IMR-90 (cell line): ENCODE measurements at regions not wholly inside any gene's neighbourhood (a gene's known extent, or its start where the extent isn't known, plus 50 kb on each side); places are given as distances from the start of the nearest gene placed in this dataset.

Experiments used
- ATAC-seq: fragments of 200-7000 bp; cut with Tn5 transposase; 2 replicates; pipeline ENCODE4 v1.9.1; 2020; ENCODE audit warnings: low read depth, mild to moderate bottlenecking, moderate library complexity
- BruUV-seq: library from RNA; stranded (reverse); fragments of 400-500 nt; replicated peaks from 2 replicates; lab custom pipeline; 2021; lab: Mats Ljungman, UMichigan
- CTCF ChIA-PET: fragments of 300-600 bp; formaldehyde crosslinking; extraction: SDS; loops from one replicate; lab custom pipeline; 2021; ENCODE audit warnings: antibody characterized with exemption; lab: Yijun Ruan, JAX
- POLR2A ChIA-PET: fragments of 300-600 bp; sonication (Branson Sonifier 250); formaldehyde crosslinking; loops from one replicate; lab custom pipeline; 2022; ENCODE audit warnings: antibody characterized with exemption; ENCODE audit not compliant: unreplicated experiment; lab: Charles Lee
- DNase-seq: peaks from one replicate; pipeline ENCODE4 v3.0.0; 2013
- H2AFZ ChIP-seq: replicated peaks from 2 replicates; pipeline ENCODE3; 2013; ENCODE audit warnings: low read length, mild to moderate bottlenecking; ENCODE audit not compliant: poor library complexity
- H2AK5ac ChIP-seq: 2 replicates; pipeline ENCODE4 v1.6.1; 2013; ENCODE audit warnings: low read depth, low read length, inconsistent platforms
- H2AK9ac ChIP-seq: replicated peaks from 2 replicates; pipeline ENCODE3; 2013; ENCODE audit warnings: mild to moderate bottlenecking, low read depth, low read length, moderate library complexity; ENCODE audit not compliant: poor library complexity
- H2BK120ac ChIP-seq: 2 replicates; pipeline ENCODE4 v1.6.1; 2013; ENCODE audit warnings: low read depth, low read length, inconsistent platforms
- H2BK15ac ChIP-seq: 3 replicates; pipeline ENCODE4 v1.6.1; 2013; ENCODE audit warnings: low read depth, low read length, inconsistent platforms
- H2BK20ac ChIP-seq: 2 replicates; pipeline ENCODE4 v1.6.1; 2013; ENCODE audit warnings: low read depth, mild to moderate bottlenecking, inconsistent platforms, low read length, moderate library complexity
- H2BK5ac ChIP-seq: 2 replicates; pipeline ENCODE4 v1.6.1; 2013; ENCODE audit warnings: mild to moderate bottlenecking, low read depth, low read length, inconsistent platforms; ENCODE audit not compliant: poor library complexity, severe bottlenecking
- H3K14ac ChIP-seq: replicated peaks from 2 replicates; pipeline ENCODE4 v1.6.1; 2013; ENCODE audit warnings: low read depth, low read length, inconsistent platforms
- H3K18ac ChIP-seq: 2 replicates; pipeline ENCODE4 v1.6.1; 2013; ENCODE audit warnings: low read depth, low read length, control low read depth
- H3K23ac ChIP-seq: 2 replicates; pipeline ENCODE4 v1.6.1; 2013; ENCODE audit warnings: low read depth, low read length, inconsistent platforms
- H3K27ac ChIP-seq: 2 replicates; pipeline ENCODE4 v1.5.1; 2013; ENCODE audit warnings: mild to moderate bottlenecking, control low read depth, low read length; ENCODE audit not compliant: insufficient read depth
- H3K27me3 ChIP-seq: 2 replicates; pipeline ENCODE4 v1.6.1; 2013; ENCODE audit warnings: low read length; ENCODE audit not compliant: control insufficient read depth, insufficient read depth
- H3K36me3 ChIP-seq: 2 replicates; pipeline ENCODE4 v1.6.1; 2013; ENCODE audit warnings: low read length, mixed read lengths; ENCODE audit not compliant: control insufficient read depth, insufficient read depth
- H3K4ac ChIP-seq: 2 replicates; pipeline ENCODE4 v1.6.1; 2013; ENCODE audit warnings: low read depth, low read length, inconsistent platforms
- H3K4me1 ChIP-seq: 2 replicates; pipeline ENCODE4 v1.6.1; 2013; ENCODE audit warnings: low read length, mixed read lengths; ENCODE audit not compliant: control insufficient read depth, insufficient read depth
- H3K4me2 ChIP-seq: 2 replicates; pipeline ENCODE4 v1.6.1; 2013; ENCODE audit warnings: low read depth, mild to moderate bottlenecking, control low read depth, low read length, moderate library complexity
- H3K4me3 ChIP-seq: 2 replicates; pipeline ENCODE4 v1.5.1; 2013; ENCODE audit warnings: low read depth, mild to moderate bottlenecking, control low read depth, low read length, moderate library complexity; ENCODE audit not compliant: insufficient read depth
- H3K56ac ChIP-seq: 2 replicates; pipeline ENCODE4 v1.6.1; 2013; ENCODE audit warnings: low read length, inconsistent platforms; ENCODE audit not compliant: insufficient read depth; ENCODE audit errors: extremely low read depth
- H3K79me1 ChIP-seq, 2 experiments: 2 replicates each; pipeline ENCODE4 v1.6.1; 2013; ENCODE audit warnings: low read length in 2 of 2, inconsistent platforms in 1 of 2, low read depth in 1 of 2
- H3K9ac ChIP-seq: 2 replicates; pipeline ENCODE4 v1.6.1; 2013; ENCODE audit warnings: low read depth, low read length, control low read depth
- H3K9me1 ChIP-seq: 2 replicates; pipeline ENCODE4 v1.6.1; 2013; ENCODE audit warnings: low read length, inconsistent platforms; ENCODE audit not compliant: insufficient read depth
- H3K9me3 ChIP-seq: 2 replicates; pipeline ENCODE4 v1.6.1; 2013; ENCODE audit warnings: low read length; ENCODE audit not compliant: control insufficient read depth, insufficient read depth
- H4K20me1 ChIP-seq: 2 replicates; pipeline ENCODE4 v1.6.1; 2013; ENCODE audit warnings: low read length, inconsistent platforms; ENCODE audit not compliant: insufficient read depth
- H4K5ac ChIP-seq: 2 replicates; pipeline ENCODE4 v1.6.1; 2013; ENCODE audit warnings: mild to moderate bottlenecking, low read depth, low read length, control low read depth
- H4K8ac ChIP-seq, 2 experiments: 2 replicates each; pipeline ENCODE4 v1.6.1; 2013; ENCODE audit warnings: low read depth in 2 of 2, low read length in 2 of 2, control low read depth in 1 of 2, inconsistent platforms in 1 of 2
- H4K91ac ChIP-seq: 2 replicates; pipeline ENCODE4 v1.6.1; 2013; ENCODE audit warnings: low read depth, low read length, inconsistent platforms; ENCODE audit not compliant: insufficient read depth
- BHLHE40 ChIP-seq: fragments of 150-350 bp; IDR thresholded peaks from 2 replicates; pipeline ENCODE4 v1.6.1; 2016; ENCODE audit warnings: mild to moderate bottlenecking, low read depth, low read length
- CEBPB ChIP-seq: IDR thresholded peaks from 2 replicates; pipeline ENCODE4 v1.6.1; 2012; ENCODE audit warnings: low read depth, low read length, improper control_type of control experiment
- CHD1 ChIP-seq: IDR thresholded peaks from 2 replicates; pipeline ENCODE4 v1.6.1; 2012; ENCODE audit warnings: low read depth, low read length, improper control_type of control experiment
- ELK1 ChIP-seq: fragments of 150-350 bp; IDR thresholded peaks from 2 replicates; pipeline ENCODE4 v1.6.1; 2016; ENCODE audit warnings: low read depth, mild to moderate bottlenecking, low read length, moderate library complexity, borderline replicate concordance
- FOS ChIP-seq: fragments of 150-350 bp; IDR thresholded peaks from 2 replicates; pipeline ENCODE4 v1.6.1; 2016; ENCODE audit warnings: low read depth, low read length
- MAFK ChIP-seq: IDR thresholded peaks from 2 replicates; pipeline ENCODE4 v1.6.1; 2012; ENCODE audit warnings: low read depth, low read length, improper control_type of control experiment
- MAZ ChIP-seq: IDR thresholded peaks from 2 replicates; pipeline ENCODE4 v1.6.1; 2012; ENCODE audit warnings: low read depth, mild to moderate bottlenecking, low read length, improper control_type of control experiment, moderate library complexity, borderline replicate concordance
- MXI1 ChIP-seq: IDR thresholded peaks from 2 replicates; pipeline ENCODE4 v1.6.1; 2012; ENCODE audit warnings: low read depth, mild to moderate bottlenecking, low read length, moderate library complexity, borderline replicate concordance
- NFE2L2 ChIP-seq: fragments of 150-350 bp; IDR thresholded peaks from 2 replicates; pipeline ENCODE4 v1.6.1; 2016; ENCODE audit warnings: low read depth, mild to moderate bottlenecking, low read length
- POLR2A ChIP-seq: IDR thresholded peaks from 2 replicates; pipeline ENCODE4 v1.6.1; 2012; ENCODE audit warnings: mild to moderate bottlenecking, low read depth, low read length
- RAD21 ChIP-seq: IDR thresholded peaks from 2 replicates; pipeline ENCODE4 v1.6.1; 2012; ENCODE audit warnings: low read length, improper control_type of control experiment
- RCOR1 ChIP-seq: IDR thresholded peaks from 2 replicates; pipeline ENCODE4 v1.6.1; 2012; ENCODE audit warnings: mild to moderate bottlenecking, low read length, improper control_type of control experiment; ENCODE audit not compliant: insufficient replicate concordance
- RFX5 ChIP-seq: IDR thresholded peaks from 2 replicates; pipeline ENCODE4 v1.8.0; 2012; ENCODE audit warnings: low read depth, mild to moderate bottlenecking, low read length, moderate library complexity
- SMC3 ChIP-seq: fragments of 150-350 bp; IDR thresholded peaks from 2 replicates; pipeline ENCODE4 v1.6.1; 2016; ENCODE audit warnings: low read depth, mild to moderate bottlenecking, antibody characterized with exemption, low read length, moderate library complexity
- USF2 ChIP-seq: fragments of 150-350 bp; IDR thresholded peaks from 2 replicates; pipeline ENCODE4 v1.6.1; 2017; ENCODE audit warnings: mild to moderate bottlenecking, antibody characterized with exemption, low read length, low read depth
- WGBS, 2 experiments: methylation state at CpG; one replicate each; pipeline versions ENCODE4 v1.1.5 to v1.1.7; 2013; ENCODE audit warnings: missing lambda C conversion rate in 2 of 2; ENCODE audit not compliant: insufficient read length in 1 of 2; ENCODE audit errors: extremely low coverage in 2 of 2; 5-methylcytosine and 5-hydroxymethylcytosine counted together
- dilution Hi-C: fragments of 300-500 bp; cut with HindIII; formaldehyde crosslinking; loops from one replicate; pipeline ENCODE4 v1.14.3; 2018; ENCODE audit warnings: low sequenced_read_pairs; ENCODE audit not compliant: unreplicated experiment
- in situ Hi-C: fragments of 300-500 bp; cut with MboI; formaldehyde crosslinking; loops from 3 replicates; pipeline ENCODE4 v1.14.3; 2019; ENCODE audit warnings: low sequenced_read_pairs, inconsistent platforms, mixed read lengths
- intact Hi-C: fragments of 100-400 bp; cut with micrococcal nuclease; formaldehyde crosslinking; loops from 2 replicates; pipeline ENCODE4 v1.10.0; 2022
- TF ChIP-seq, protein P1 (sequence below): conservative IDR thresholded peaks from 2 replicates; pipeline ENCODE4 v1.5.1; 2012; ENCODE audit warnings: mild to moderate bottlenecking, low read depth, low read length, improper control_type of control experiment

GRCh38 chr11:42013656-42014201 is 554.3 kb upstream of the LRRC4C start:
- no TSS peak for BruUV-seq
- Histone ChIP-seq H3K9ac (no peak overlapping the region), H4K5ac (no peak overlapping the region), H3K9me1 (no peaks in the 10 kb centered on the region), H3K4me3 (no peak overlapping the region), H3K23ac (no peak overlapping the region), H3K4me2 (no peak overlapping the region), H4K8ac (no peak overlapping the region), H4K20me1 (no peaks in the 10 kb centered on the region), H2BK15ac (no peak overlapping the region), H3K36me3 (no peaks in the 10 kb centered on the region), H2AFZ (no peak overlapping the region), H3K56ac (no peak overlapping the region), H3K79me1 (no peaks in the 10 kb centered on the region), H3K4ac (no peak overlapping the region), H3K4me1 (no peaks in the 10 kb centered on the region), H3K27me3 (no peaks in the 10 kb centered on the region), H3K27ac (no peak overlapping the region), H2BK120ac (no peak overlapping the region), H2AK5ac (no peak overlapping the region), H4K91ac (no peak overlapping the region), H3K9me3 (peaks cover 4% of the 10 kb centered on the region; the same call in 1 of the 2 replicates), H2BK5ac (no peak overlapping the region), H3K14ac (no peak overlapping the region), H3K18ac (no peak overlapping the region), H2BK20ac (no peak overlapping the region), H2AK9ac (no peak overlapping the region)
- CTCF ChIA-PET: no interaction called here
- TF ChIP-seq ELK1: no peak
- TF ChIP-seq RCOR1: no peak
- no peak for TF ChIP-seq BHLHE40
- no peak for TF ChIP-seq SMC3
- TF ChIP-seq CHD1: no peak
- TF ChIP-seq CEBPB: no peak
- TF ChIP-seq POLR2A: no peak
- TF ChIP-seq MXI1: no peak
- no peak for TF ChIP-seq USF2
- no peak for TF ChIP-seq RFX5
- no peak for TF ChIP-seq RAD21
- TF ChIP-seq, protein P1, sequence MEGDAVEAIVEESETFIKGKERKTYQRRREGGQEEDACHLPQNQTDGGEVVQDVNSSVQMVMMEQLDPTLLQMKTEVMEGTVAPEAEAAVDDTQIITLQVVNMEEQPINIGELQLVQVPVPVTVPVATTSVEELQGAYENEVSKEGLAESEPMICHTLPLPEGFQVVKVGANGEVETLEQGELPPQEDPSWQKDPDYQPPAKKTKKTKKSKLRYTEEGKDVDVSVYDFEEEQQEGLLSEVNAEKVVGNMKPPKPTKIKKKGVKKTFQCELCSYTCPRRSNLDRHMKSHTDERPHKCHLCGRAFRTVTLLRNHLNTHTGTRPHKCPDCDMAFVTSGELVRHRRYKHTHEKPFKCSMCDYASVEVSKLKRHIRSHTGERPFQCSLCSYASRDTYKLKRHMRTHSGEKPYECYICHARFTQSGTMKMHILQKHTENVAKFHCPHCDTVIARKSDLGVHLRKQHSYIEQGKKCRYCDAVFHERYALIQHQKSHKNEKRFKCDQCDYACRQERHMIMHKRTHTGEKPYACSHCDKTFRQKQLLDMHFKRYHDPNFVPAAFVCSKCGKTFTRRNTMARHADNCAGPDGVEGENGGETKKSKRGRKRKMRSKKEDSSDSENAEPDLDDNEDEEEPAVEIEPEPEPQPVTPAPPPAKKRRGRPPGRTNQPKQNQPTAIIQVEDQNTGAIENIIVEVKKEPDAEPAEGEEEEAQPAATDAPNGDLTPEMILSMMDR: no peak
- no peak for TF ChIP-seq MAZ
- TF ChIP-seq MAFK: no peak
- TF ChIP-seq FOS: no peak
- TF ChIP-seq NFE2L2: no peak
- in situ Hi-C loops (no loop called here), dilution Hi-C loops (no loop called here), intact Hi-C loops (no loop called here)
- POLR2A ChIA-PET: no interaction called here
- ATAC-seq (no peak), DNase-seq (no peak)
- no CpG with 5 or more reads among the region's 6 CpGs for WGBS, 2 experiments
